ENCODE measurements at regions not wholly inside any gene's neighbourhood (a gene's known extent, or its start where the extent isn't known, plus 50 kb on each side); places are given as distances from the start of the nearest gene placed in this dataset.

- no peak for TF ChIP-seq CTCF (IDR thresholded peaks at IDR 0.05; ENCODE audit: borderline replicate concordance, extremely low read depth, low read length, poor library complexity, severe bottlenecking)
- no peak for TF ChIP-seq EZH2 (IDR thresholded peaks at IDR 0.05; ENCODE audit: borderline replicate concordance, low read depth, low read length, severe bottlenecking)
Measured at GRCh38 chr9:115923903-115924668, 229.5 kb upstream of the PAPPA start.

All from DND-41 (cell line).